ENCODE measurements at regions not wholly inside any gene's neighbourhood (a gene's known extent, or its start where the extent isn't known, plus 50 kb on each side); places are given as distances from the start of the nearest gene placed in this dataset.

GRCh38 chr11:116111546-116111945 is 607.3 kb upstream of the CADM1 start:
- FAIRE-seq (no peak), DNase-seq (no peak)
- H3K27ac ChIP-seq (ENCODE audit: low read depth in 2 of 2, low read length in 2 of 2): no peak overlapping the region
- H3K36me3 ChIP-seq (ENCODE audit: control insufficient read depth in 2 of 3, insufficient read depth in 3 of 3, low read length in 3 of 3): no peaks in the 10 kb centered on the region
- no peak overlapping the region for H3K4me3 ChIP-seq (ENCODE audit: low read length in 3 of 3)
- H3K9ac ChIP-seq (ENCODE audit: low read length in 3 of 3): no peak overlapping the region
- intact Hi-C loops (cut with DNase I): no loop called here
- no peaks in the 10 kb centered on the region for H3K4me1 ChIP-seq (ENCODE audit: control insufficient read depth in 2 of 3, insufficient read depth in 2 of 3, low read depth in 1 of 3, low read length in 3 of 3)
- TF ChIP-seq CTCF (IDR thresholded peaks at IDR 0.05; ENCODE audit: borderline replicate concordance, extremely low read depth, insufficient read depth): no peak
- no peaks in the 10 kb centered on the region for H3K27me3 ChIP-seq (ENCODE audit: control insufficient read depth, insufficient read depth, low read length)
- H3K9me3 ChIP-seq (ENCODE audit: control insufficient read depth in 2 of 3, insufficient read depth in 1 of 3, low read length in 3 of 3): peaks cover 0 to 3% (median 0%) of the 10 kb centered on the region in 3 donors

GRCh38 chr11:116110802-116111201 is 606.6 kb upstream of the CADM1 start:
- TF ChIP-seq CTCF (IDR thresholded peaks at IDR 0.05; ENCODE audit: borderline replicate concordance, extremely low read depth, insufficient read depth): no peak

GRCh38 chr11:116110356-116110755 is 606.1 kb upstream of the CADM1 start:
- Histone ChIP-seq H3K4me1 (ENCODE audit: control insufficient read depth in 2 of 3, insufficient read depth in 2 of 3, low read depth in 1 of 3, low read length in 3 of 3) (no peaks in the 10 kb centered on the region), H3K27ac (ENCODE audit: low read depth in 2 of 2, low read length in 2 of 2) (no peak overlapping the region), H3K9me3 (ENCODE audit: control insufficient read depth in 2 of 3, insufficient read depth in 1 of 3, low read length in 3 of 3) (peaks cover 0 to 3% (median 0%) of the 10 kb centered on the region in 3 donors), H3K4me3 (ENCODE audit: low read length in 3 of 3) (no peak overlapping the region), H3K9ac (ENCODE audit: low read length in 3 of 3) (no peak overlapping the region), H3K27me3 (ENCODE audit: control insufficient read depth, insufficient read depth, low read length) (no peaks in the 10 kb centered on the region), H3K36me3 (ENCODE audit: control insufficient read depth in 2 of 3, insufficient read depth in 3 of 3, low read length in 3 of 3) (no peaks in the 10 kb centered on the region)
- intact Hi-C loops (cut with DNase I): no loop called here
- no peak for TF ChIP-seq CTCF (IDR thresholded peaks at IDR 0.05; ENCODE audit: borderline replicate concordance, extremely low read depth, insufficient read depth)
- no peak for FAIRE-seq
- DNase-seq: no peak

More at GRCh38 chr11:116110802-116111201, 606.6 kb upstream of the CADM1 start:
- intact Hi-C loops (cut with DNase I): no loop called here
- H3K9me3 ChIP-seq (ENCODE audit: control insufficient read depth in 2 of 3, insufficient read depth in 1 of 3, low read length in 3 of 3): peaks cover 0 to 3% (median 0%) of the 10 kb centered on the region in 3 donors
- H3K27ac ChIP-seq (ENCODE audit: low read depth in 2 of 2, low read length in 2 of 2): no peak overlapping the region
- no peaks in the 10 kb centered on the region for H3K27me3 ChIP-seq (ENCODE audit: control insufficient read depth, insufficient read depth, low read length)
- H3K4me3 ChIP-seq (ENCODE audit: low read length in 3 of 3): no peak overlapping the region
- H3K36me3 ChIP-seq (ENCODE audit: control insufficient read depth in 2 of 3, insufficient read depth in 3 of 3, low read length in 3 of 3): no peaks in the 10 kb centered on the region
- no peak for DNase-seq
- no peak overlapping the region for H3K9ac ChIP-seq (ENCODE audit: low read length in 3 of 3)
- H3K4me1 ChIP-seq (ENCODE audit: control insufficient read depth in 2 of 3, insufficient read depth in 2 of 3, low read depth in 1 of 3, low read length in 3 of 3): no peaks in the 10 kb centered on the region
- no peak for FAIRE-seq

GRCh38 chr11:116109228-116109627 is 605.0 kb upstream of the CADM1 start:
- Histone ChIP-seq H3K36me3 (ENCODE audit: control insufficient read depth in 2 of 3, insufficient read depth in 3 of 3, low read length in 3 of 3) (no peaks in the 10 kb centered on the region), H3K4me3 (ENCODE audit: low read length in 3 of 3) (no peak overlapping the region), H3K4me1 (ENCODE audit: control insufficient read depth in 2 of 3, insufficient read depth in 2 of 3, low read depth in 1 of 3, low read length in 3 of 3) (no peaks in the 10 kb centered on the region), H3K9me3 (ENCODE audit: control insufficient read depth in 2 of 3, insufficient read depth in 1 of 3, low read length in 3 of 3) (peaks cover 0 to 3% (median 0%) of the 10 kb centered on the region in 3 donors), H3K27me3 (ENCODE audit: control insufficient read depth, insufficient read depth, low read length) (no peaks in the 10 kb centered on the region), H3K27ac (ENCODE audit: low read depth in 2 of 2, low read length in 2 of 2) (no peak overlapping the region), H3K9ac (ENCODE audit: low read length in 3 of 3) (no peak overlapping the region)
- DNase-seq: no peak
- FAIRE-seq: no peak
- no peak for TF ChIP-seq CTCF (IDR thresholded peaks at IDR 0.05; ENCODE audit: borderline replicate concordance, extremely low read depth, insufficient read depth)
- intact Hi-C loops (cut with DNase I): no loop called here
